GM12878 (cell line): ENCODE measurements at regions not wholly inside any gene's neighbourhood (a gene's known extent, or its start where the extent isn't known, plus 50 kb on each side); places are given as distances from the start of the nearest gene placed in this dataset.

ENCODE experiments used
- BCL3 ChIP-seq: IDR thresholded peaks from 2 replicates; pipeline ENCODE4 v1.6.1; 2011; ENCODE audit warnings: borderline replicate concordance, low read depth, mild to moderate bottlenecking, moderate library complexity, low read length; ENCODE audit not compliant: insufficient read depth, poor library complexity, severe bottlenecking
- CTCF ChIP-seq, 3 experiments: IDR thresholded peaks in 2 of 3; conservative IDR thresholded peaks in 1 of 3; 2 replicates each; pipeline ENCODE4 v1.5.1; 2011; ENCODE audit warnings: low read depth in 3 of 3, low read length in 3 of 3, mild to moderate bottlenecking in 3 of 3, control low read depth in 2 of 3, moderate library complexity in 2 of 3, inconsistent platforms in 1 of 3, mixed read lengths in 1 of 3; ENCODE audit not compliant: control insufficient read depth in 2 of 3, insufficient read depth in 1 of 3; ENCODE audit errors: extremely low read depth in 1 of 3
- DPF2 ChIP-seq: fragments of 450-650 bp; IDR thresholded peaks from 2 replicates; pipeline ENCODE4 v1.6.1; 2017; ENCODE audit warnings: mild to moderate bottlenecking
- EP300 ChIP-seq, 2 experiments: fragments of 150-350 bp in 1 of 2; IDR thresholded peaks; 2 replicates each; pipeline ENCODE4 v1.6.1; 2011 to 2012; ENCODE audit warnings: low read depth in 2 of 2, low read length in 2 of 2, borderline replicate concordance in 1 of 2, improper control_type of control experiment in 1 of 2, inconsistent platforms in 1 of 2; ENCODE audit not compliant: control insufficient read depth in 1 of 2
- KDM1A ChIP-seq: fragments of 200-600 bp; sonication (generic); IDR thresholded peaks from 2 replicates; pipeline ENCODE4 v1.6.1; 2016; ENCODE audit warnings: borderline replicate concordance
- PBX3 ChIP-seq: IDR thresholded peaks from 2 replicates; pipeline ENCODE4 v1.6.1; 2011; ENCODE audit warnings: mild to moderate bottlenecking, low read depth, low read length, moderate library complexity; ENCODE audit not compliant: insufficient replicate concordance
- RFX5 ChIP-seq: IDR thresholded peaks from 2 replicates; pipeline ENCODE4 v1.6.1; 2011; ENCODE audit warnings: low read depth, low read length, improper control_type of control experiment
- SMAD1 ChIP-seq: fragments of 450-650 bp; IDR thresholded peaks from 2 replicates; pipeline ENCODE4 v1.6.1; 2018; ENCODE audit warnings: mild to moderate bottlenecking, low read depth; ENCODE audit not compliant: partially characterized antibody
- SMC3 ChIP-seq: IDR thresholded peaks from 2 replicates; pipeline ENCODE4 v1.6.1; 2011; ENCODE audit warnings: low read length, improper control_type of control experiment, borderline replicate concordance
- ZNF24 ChIP-seq: fragments of 450-650 bp; IDR thresholded peaks from 2 replicates; pipeline ENCODE4 v1.6.1; 2017; ENCODE audit warnings: antibody characterized with exemption, mild to moderate bottlenecking

GRCh38 chr13:47707414-47707813 is 293.7 kb downstream of the SUCLA2 start:
- TF ChIP-seq SMAD1 (no peak), KDM1A (no peak), ZNF24 (no peak), CTCF (IDR thresholded peaks at IDR 0.05 in 2 of 3, conservative IDR thresholded peaks at IDR 0.05 in 1 of 3; ENCODE audit: control insufficient read depth in 2 of 3, extremely low read depth in 1 of 3, insufficient read depth in 1 of 3, low read depth in 3 of 3, low read length in 3 of 3) (no peak), SMC3 (no peak), DPF2 (no peak), BCL3 (no peak), EP300 (IDR thresholded peaks at IDR 0.05; ENCODE audit: borderline replicate concordance in 1 of 2, control insufficient read depth in 1 of 2, low read depth in 2 of 2, low read length in 2 of 2) (no peak), RFX5 (no peak), PBX3 (no peak)
